ENCODE measurements at regions not wholly inside any gene's neighbourhood (a gene's known extent, or its start where the extent isn't known, plus 50 kb on each side); places are given as distances from the start of the nearest gene placed in this dataset.
"Not testable (repeated sequence)": the region's sequence is repeated elsewhere in the genome, so short reads cannot be mapped to it uniquely, and the experiment has no call there.

- DNase-seq: no peak
These were observed 109.8 kb downstream of the IL12A start for GRCh38 chr3:160098261-160098908.

- no peak for DNase-seq
These were observed 110.4 kb downstream of the IL12A start for GRCh38 chr3:160098926-160099626.

GRCh38 chr3:160099834-160100233 is 111.2 kb downstream of the IL12A start:
- no peak for DNase-seq

GRCh38 chr3:160100610-160101009 is 112.0 kb downstream of the IL12A start:
- DNase-seq: no peak

- not testable (repeated sequence) for DNase-seq
These were observed 113.4 kb downstream of the IL12A start for GRCh38 chr3:160102001-160102400.

- DNase-seq: no peak
These were observed 114.8 kb downstream of the IL12A start for GRCh38 chr3:160103397-160103796.

- no peak for DNase-seq
These were observed 117.4 kb downstream of the IL12A start for GRCh38 chr3:160105907-160106584.

GRCh38 chr3:160106905-160107861 is 118.0 kb upstream of the C3orf80 start:
- no peak for DNase-seq

- peak; percentile 26 for DNase-seq
These were observed 116.9 kb upstream of the C3orf80 start for GRCh38 chr3:160108362-160108761.

GRCh38 chr3:160112481-160112880 is 112.7 kb upstream of the C3orf80 start:
- DNase-seq: no peak

GRCh38 chr3:160112996-160113395 is 112.2 kb upstream of the C3orf80 start:
- no peak for DNase-seq

GRCh38 chr3:160114355-160114995 is 110.7 kb upstream of the C3orf80 start:
- DNase-seq: no peak

- no peak for DNase-seq
These were observed 109.8 kb upstream of the C3orf80 start for GRCh38 chr3:160115387-160115786.

GRCh38 chr3:160124224-160124623 is 101.0 kb upstream of the C3orf80 start:
- DNase-seq: no peak

GRCh38 chr3:160125258-160125657 is 100.0 kb upstream of the C3orf80 start:
- DNase-seq: no peak

- no peak for DNase-seq
These were observed 99.2 kb upstream of the C3orf80 start for GRCh38 chr3:160126051-160126450.

- peak; percentile 46 for DNase-seq
These were observed 98.5 kb upstream of the C3orf80 start for GRCh38 chr3:160126761-160127160.

- no peak for DNase-seq
These were observed 97.9 kb upstream of the C3orf80 start for GRCh38 chr3:160127308-160127707.

- DNase-seq: no peak
These were observed 97.2 kb upstream of the C3orf80 start for GRCh38 chr3:160128056-160128455.

- DNase-seq: peak; percentile 34
These were observed 95.7 kb upstream of the C3orf80 start for GRCh38 chr3:160129459-160130061.

GRCh38 chr3:160130071-160130470 is 95.2 kb upstream of the C3orf80 start:
- DNase-seq: no peak
